ENCODE measurements at regions not wholly inside any gene's neighbourhood (a gene's known extent, or its start where the extent isn't known, plus 50 kb on each side); places are given as distances from the start of the nearest gene placed in this dataset.

GRCh38 chr20:63059684-63060056 lies 52.9 kb upstream of the BHLHE23 start:
- in situ Hi-C loops (cut with HindIII; ENCODE audit: low pct_unique_long_range_greater_than_20kb, low sequenced_read_pairs) (no loop called here), intact Hi-C loops (cut with micrococcal nuclease; ENCODE audit: unreplicated experiment) (loop anchor here (5.0 kb wide), 1 partner anchor 118 kb away; no protein-coding TSS in a partner anchor)
- Histone ChIP-seq H3K9me3 (ENCODE audit: control insufficient read depth, insufficient read depth, low read depth, low read length) (no peaks in the 10 kb centered on the region), H3K4me3 (ENCODE audit: low read depth in 2 of 2, low read length in 2 of 2) (no peak overlapping the region), H3K27me3 (ENCODE audit: control insufficient read depth, insufficient read depth, low read length) (no peaks in the 10 kb centered on the region), H3K4me1 (ENCODE audit: control insufficient read depth, insufficient read depth, low read length) (no peaks in the 10 kb centered on the region), H3K36me3 (ENCODE audit: control insufficient read depth, insufficient read depth, low read length) (no peaks in the 10 kb centered on the region), H3K27ac (ENCODE audit: low read length) (no peak overlapping the region)
- ChIA-PET POLR2A (no interaction called here), CTCF (interaction anchor here (0.5 kb wide), 1 partner anchor 377 kb away, joined by 3 read pairs; no protein-coding TSS in a partner anchor)
- ATAC-seq: no peak
- BruUV-seq (replicated peaks): no TSS peak
- DNase-seq (ENCODE audit: low read depth, low spot score): no peak
- TF ChIP-seq SIN3A (IDR thresholded peaks at IDR 0.05; ENCODE audit: borderline replicate concordance, insufficient read depth, low read depth, low read length) (no peak), TCF7L2 (IDR thresholded peaks at IDR 0.05; ENCODE audit: low read depth, low read length) (no peak), POLR2AphosphoS5 (IDR thresholded peaks at IDR 0.05; ENCODE audit: low read depth, low read length) (no peak), REST (IDR thresholded peaks at IDR 0.05; ENCODE audit: insufficient read depth in 1 of 2, low read depth in 2 of 2, low read length in 1 of 2) (no peak)
- TF ChIP-seq, protein P1, sequence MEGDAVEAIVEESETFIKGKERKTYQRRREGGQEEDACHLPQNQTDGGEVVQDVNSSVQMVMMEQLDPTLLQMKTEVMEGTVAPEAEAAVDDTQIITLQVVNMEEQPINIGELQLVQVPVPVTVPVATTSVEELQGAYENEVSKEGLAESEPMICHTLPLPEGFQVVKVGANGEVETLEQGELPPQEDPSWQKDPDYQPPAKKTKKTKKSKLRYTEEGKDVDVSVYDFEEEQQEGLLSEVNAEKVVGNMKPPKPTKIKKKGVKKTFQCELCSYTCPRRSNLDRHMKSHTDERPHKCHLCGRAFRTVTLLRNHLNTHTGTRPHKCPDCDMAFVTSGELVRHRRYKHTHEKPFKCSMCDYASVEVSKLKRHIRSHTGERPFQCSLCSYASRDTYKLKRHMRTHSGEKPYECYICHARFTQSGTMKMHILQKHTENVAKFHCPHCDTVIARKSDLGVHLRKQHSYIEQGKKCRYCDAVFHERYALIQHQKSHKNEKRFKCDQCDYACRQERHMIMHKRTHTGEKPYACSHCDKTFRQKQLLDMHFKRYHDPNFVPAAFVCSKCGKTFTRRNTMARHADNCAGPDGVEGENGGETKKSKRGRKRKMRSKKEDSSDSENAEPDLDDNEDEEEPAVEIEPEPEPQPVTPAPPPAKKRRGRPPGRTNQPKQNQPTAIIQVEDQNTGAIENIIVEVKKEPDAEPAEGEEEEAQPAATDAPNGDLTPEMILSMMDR (IDR thresholded peaks at IDR 0.05): no peak

- BruUV-seq (replicated peaks): no TSS peak
- POLR2A ChIA-PET: no interaction called here
Observed at GRCh38 chr20:63058696-63059335, 52.1 kb upstream of the BHLHE23 start.

More at GRCh38 chr20:63058696-63059335, 52.1 kb upstream of the BHLHE23 start:
- intact Hi-C loops (cut with micrococcal nuclease; ENCODE audit: unreplicated experiment) (loop anchor here (5.0 kb wide), 1 partner anchor 118 kb away; no protein-coding TSS in a partner anchor), in situ Hi-C loops (cut with HindIII; ENCODE audit: low pct_unique_long_range_greater_than_20kb, low sequenced_read_pairs) (no loop called here)
- no peak for ATAC-seq
- Histone ChIP-seq H3K27ac (ENCODE audit: low read length) (no peak overlapping the region), H3K4me1 (ENCODE audit: control insufficient read depth, insufficient read depth, low read length) (no peaks in the 10 kb centered on the region), H3K36me3 (ENCODE audit: control insufficient read depth, insufficient read depth, low read length) (no peaks in the 10 kb centered on the region), H3K4me3 (ENCODE audit: low read depth in 2 of 2, low read length in 2 of 2) (no peak overlapping the region), H3K27me3 (ENCODE audit: control insufficient read depth, insufficient read depth, low read length) (no peaks in the 10 kb centered on the region), H3K9me3 (ENCODE audit: control insufficient read depth, insufficient read depth, low read depth, low read length) (no peaks in the 10 kb centered on the region)
- DNase-seq (ENCODE audit: low read depth, low spot score): no peak
- no peak for TF ChIP-seq TCF7L2 (IDR thresholded peaks at IDR 0.05; ENCODE audit: low read depth, low read length)
- no peak for TF ChIP-seq REST (IDR thresholded peaks at IDR 0.05; ENCODE audit: insufficient read depth in 1 of 2, low read depth in 2 of 2, low read length in 1 of 2)
- TF ChIP-seq POLR2AphosphoS5 (IDR thresholded peaks at IDR 0.05; ENCODE audit: low read depth, low read length): no peak
- TF ChIP-seq, protein P1 (IDR thresholded peaks at IDR 0.05): no peak
- no peak for TF ChIP-seq SIN3A (IDR thresholded peaks at IDR 0.05; ENCODE audit: borderline replicate concordance, insufficient read depth, low read depth, low read length)
- CTCF ChIA-PET: interaction anchor here (0.6 to 0.9 kb wide), 2 partner anchors 66 to 118 kb away, joined by 3 to 5 read pairs; no protein-coding TSS in a partner anchor
